IMR-90 (cell line): ENCODE measurements at regions not wholly inside any gene's neighbourhood (a gene's known extent, or its start where the extent isn't known, plus 50 kb on each side); places are given as distances from the start of the nearest gene placed in this dataset.

Experiments used
- ATAC-seq: fragments of 200-7000 bp; cut with Tn5 transposase; 2 replicates; pipeline ENCODE4 v1.9.1; 2020; ENCODE audit warnings: low read depth, mild to moderate bottlenecking, moderate library complexity
- BruUV-seq: library from RNA; stranded (reverse); fragments of 400-500 nt; replicated peaks from 2 replicates; lab custom pipeline; 2021; lab: Mats Ljungman, UMichigan
- CTCF ChIA-PET: fragments of 300-600 bp; formaldehyde crosslinking; extraction: SDS; loops from one replicate; lab custom pipeline; 2021; ENCODE audit warnings: antibody characterized with exemption; lab: Yijun Ruan, JAX
- POLR2A ChIA-PET: fragments of 300-600 bp; sonication (Branson Sonifier 250); formaldehyde crosslinking; loops from one replicate; lab custom pipeline; 2022; ENCODE audit warnings: antibody characterized with exemption; ENCODE audit not compliant: unreplicated experiment; lab: Charles Lee
- DNase-seq: peaks from one replicate; pipeline ENCODE4 v3.0.0; 2013
- H2AFZ ChIP-seq: replicated peaks from 2 replicates; pipeline ENCODE3; 2013; ENCODE audit warnings: low read length, mild to moderate bottlenecking; ENCODE audit not compliant: poor library complexity
- H2AK5ac ChIP-seq: 2 replicates; pipeline ENCODE4 v1.6.1; 2013; ENCODE audit warnings: low read depth, low read length, inconsistent platforms
- H2AK9ac ChIP-seq: replicated peaks from 2 replicates; pipeline ENCODE3; 2013; ENCODE audit warnings: mild to moderate bottlenecking, low read depth, low read length, moderate library complexity; ENCODE audit not compliant: poor library complexity
- H2BK120ac ChIP-seq: 2 replicates; pipeline ENCODE4 v1.6.1; 2013; ENCODE audit warnings: low read depth, low read length, inconsistent platforms
- H2BK15ac ChIP-seq: 3 replicates; pipeline ENCODE4 v1.6.1; 2013; ENCODE audit warnings: low read depth, low read length, inconsistent platforms
- H2BK20ac ChIP-seq: 2 replicates; pipeline ENCODE4 v1.6.1; 2013; ENCODE audit warnings: low read depth, mild to moderate bottlenecking, inconsistent platforms, low read length, moderate library complexity
- H2BK5ac ChIP-seq: 2 replicates; pipeline ENCODE4 v1.6.1; 2013; ENCODE audit warnings: mild to moderate bottlenecking, low read depth, low read length, inconsistent platforms; ENCODE audit not compliant: poor library complexity, severe bottlenecking
- H3K14ac ChIP-seq: replicated peaks from 2 replicates; pipeline ENCODE4 v1.6.1; 2013; ENCODE audit warnings: low read depth, low read length, inconsistent platforms
- H3K18ac ChIP-seq: 2 replicates; pipeline ENCODE4 v1.6.1; 2013; ENCODE audit warnings: low read depth, low read length, control low read depth
- H3K23ac ChIP-seq: 2 replicates; pipeline ENCODE4 v1.6.1; 2013; ENCODE audit warnings: low read depth, low read length, inconsistent platforms
- H3K27ac ChIP-seq: 2 replicates; pipeline ENCODE4 v1.5.1; 2013; ENCODE audit warnings: mild to moderate bottlenecking, control low read depth, low read length; ENCODE audit not compliant: insufficient read depth
- H3K27me3 ChIP-seq: 2 replicates; pipeline ENCODE4 v1.6.1; 2013; ENCODE audit warnings: low read length; ENCODE audit not compliant: control insufficient read depth, insufficient read depth
- H3K36me3 ChIP-seq: 2 replicates; pipeline ENCODE4 v1.6.1; 2013; ENCODE audit warnings: low read length, mixed read lengths; ENCODE audit not compliant: control insufficient read depth, insufficient read depth
- H3K4ac ChIP-seq: 2 replicates; pipeline ENCODE4 v1.6.1; 2013; ENCODE audit warnings: low read depth, low read length, inconsistent platforms
- H3K4me1 ChIP-seq: 2 replicates; pipeline ENCODE4 v1.6.1; 2013; ENCODE audit warnings: low read length, mixed read lengths; ENCODE audit not compliant: control insufficient read depth, insufficient read depth
- H3K4me2 ChIP-seq: 2 replicates; pipeline ENCODE4 v1.6.1; 2013; ENCODE audit warnings: low read depth, mild to moderate bottlenecking, control low read depth, low read length, moderate library complexity
- H3K4me3 ChIP-seq: 2 replicates; pipeline ENCODE4 v1.5.1; 2013; ENCODE audit warnings: low read depth, mild to moderate bottlenecking, control low read depth, low read length, moderate library complexity; ENCODE audit not compliant: insufficient read depth
- H3K56ac ChIP-seq: 2 replicates; pipeline ENCODE4 v1.6.1; 2013; ENCODE audit warnings: low read length, inconsistent platforms; ENCODE audit not compliant: insufficient read depth; ENCODE audit errors: extremely low read depth
- H3K79me1 ChIP-seq, 2 experiments: 2 replicates each; pipeline ENCODE4 v1.6.1; 2013; ENCODE audit warnings: low read length in 2 of 2, inconsistent platforms in 1 of 2, low read depth in 1 of 2
- H3K9ac ChIP-seq: 2 replicates; pipeline ENCODE4 v1.6.1; 2013; ENCODE audit warnings: low read depth, low read length, control low read depth
- H3K9me1 ChIP-seq: 2 replicates; pipeline ENCODE4 v1.6.1; 2013; ENCODE audit warnings: low read length, inconsistent platforms; ENCODE audit not compliant: insufficient read depth
- H3K9me3 ChIP-seq: 2 replicates; pipeline ENCODE4 v1.6.1; 2013; ENCODE audit warnings: low read length; ENCODE audit not compliant: control insufficient read depth, insufficient read depth
- H4K20me1 ChIP-seq: 2 replicates; pipeline ENCODE4 v1.6.1; 2013; ENCODE audit warnings: low read length, inconsistent platforms; ENCODE audit not compliant: insufficient read depth
- H4K5ac ChIP-seq: 2 replicates; pipeline ENCODE4 v1.6.1; 2013; ENCODE audit warnings: mild to moderate bottlenecking, low read depth, low read length, control low read depth
- H4K8ac ChIP-seq, 2 experiments: 2 replicates each; pipeline ENCODE4 v1.6.1; 2013; ENCODE audit warnings: low read depth in 2 of 2, low read length in 2 of 2, control low read depth in 1 of 2, inconsistent platforms in 1 of 2
- H4K91ac ChIP-seq: 2 replicates; pipeline ENCODE4 v1.6.1; 2013; ENCODE audit warnings: low read depth, low read length, inconsistent platforms; ENCODE audit not compliant: insufficient read depth
- CEBPB ChIP-seq: IDR thresholded peaks from 2 replicates; pipeline ENCODE4 v1.6.1; 2012; ENCODE audit warnings: low read depth, low read length, improper control_type of control experiment
- CHD1 ChIP-seq: IDR thresholded peaks from 2 replicates; pipeline ENCODE4 v1.6.1; 2012; ENCODE audit warnings: low read depth, low read length, improper control_type of control experiment
- ELK1 ChIP-seq: fragments of 150-350 bp; IDR thresholded peaks from 2 replicates; pipeline ENCODE4 v1.6.1; 2016; ENCODE audit warnings: low read depth, mild to moderate bottlenecking, low read length, moderate library complexity, borderline replicate concordance
- MAFK ChIP-seq: IDR thresholded peaks from 2 replicates; pipeline ENCODE4 v1.6.1; 2012; ENCODE audit warnings: low read depth, low read length, improper control_type of control experiment
- MAZ ChIP-seq: IDR thresholded peaks from 2 replicates; pipeline ENCODE4 v1.6.1; 2012; ENCODE audit warnings: low read depth, mild to moderate bottlenecking, low read length, improper control_type of control experiment, moderate library complexity, borderline replicate concordance
- MXI1 ChIP-seq: IDR thresholded peaks from 2 replicates; pipeline ENCODE4 v1.6.1; 2012; ENCODE audit warnings: low read depth, mild to moderate bottlenecking, low read length, moderate library complexity, borderline replicate concordance
- NFE2L2 ChIP-seq: fragments of 150-350 bp; IDR thresholded peaks from 2 replicates; pipeline ENCODE4 v1.6.1; 2016; ENCODE audit warnings: low read depth, mild to moderate bottlenecking, low read length
- POLR2A ChIP-seq: IDR thresholded peaks from 2 replicates; pipeline ENCODE4 v1.6.1; 2012; ENCODE audit warnings: mild to moderate bottlenecking, low read depth, low read length
- RAD21 ChIP-seq: IDR thresholded peaks from 2 replicates; pipeline ENCODE4 v1.6.1; 2012; ENCODE audit warnings: low read length, improper control_type of control experiment
- RCOR1 ChIP-seq: IDR thresholded peaks from 2 replicates; pipeline ENCODE4 v1.6.1; 2012; ENCODE audit warnings: mild to moderate bottlenecking, low read length, improper control_type of control experiment; ENCODE audit not compliant: insufficient replicate concordance
- RFX5 ChIP-seq: IDR thresholded peaks from 2 replicates; pipeline ENCODE4 v1.8.0; 2012; ENCODE audit warnings: low read depth, mild to moderate bottlenecking, low read length, moderate library complexity
- SMC3 ChIP-seq: fragments of 150-350 bp; IDR thresholded peaks from 2 replicates; pipeline ENCODE4 v1.6.1; 2016; ENCODE audit warnings: low read depth, mild to moderate bottlenecking, antibody characterized with exemption, low read length, moderate library complexity
- WGBS, 2 experiments: methylation state at CpG; one replicate each; pipeline versions ENCODE4 v1.1.5 to v1.1.7; 2013; ENCODE audit warnings: missing lambda C conversion rate in 2 of 2; ENCODE audit not compliant: insufficient read length in 1 of 2; ENCODE audit errors: extremely low coverage in 2 of 2; 5-methylcytosine and 5-hydroxymethylcytosine counted together
- dilution Hi-C: fragments of 300-500 bp; cut with HindIII; formaldehyde crosslinking; loops from one replicate; pipeline ENCODE4 v1.14.3; 2018; ENCODE audit warnings: low sequenced_read_pairs; ENCODE audit not compliant: unreplicated experiment
- in situ Hi-C: fragments of 300-500 bp; cut with MboI; formaldehyde crosslinking; loops from 3 replicates; pipeline ENCODE4 v1.14.3; 2019; ENCODE audit warnings: low sequenced_read_pairs, inconsistent platforms, mixed read lengths
- intact Hi-C: fragments of 100-400 bp; cut with micrococcal nuclease; formaldehyde crosslinking; loops from 2 replicates; pipeline ENCODE4 v1.10.0; 2022
- TF ChIP-seq, protein P1 (sequence below): conservative IDR thresholded peaks from 2 replicates; pipeline ENCODE4 v1.5.1; 2012; ENCODE audit warnings: mild to moderate bottlenecking, low read depth, low read length, improper control_type of control experiment
- TF ChIP-seq, protein P2 (sequence below): fragments of 150-350 bp; IDR thresholded peaks from 2 replicates; pipeline ENCODE4 v1.6.1; 2017; ENCODE audit warnings: mild to moderate bottlenecking, antibody characterized with exemption, low read length, low read depth

DNA sequence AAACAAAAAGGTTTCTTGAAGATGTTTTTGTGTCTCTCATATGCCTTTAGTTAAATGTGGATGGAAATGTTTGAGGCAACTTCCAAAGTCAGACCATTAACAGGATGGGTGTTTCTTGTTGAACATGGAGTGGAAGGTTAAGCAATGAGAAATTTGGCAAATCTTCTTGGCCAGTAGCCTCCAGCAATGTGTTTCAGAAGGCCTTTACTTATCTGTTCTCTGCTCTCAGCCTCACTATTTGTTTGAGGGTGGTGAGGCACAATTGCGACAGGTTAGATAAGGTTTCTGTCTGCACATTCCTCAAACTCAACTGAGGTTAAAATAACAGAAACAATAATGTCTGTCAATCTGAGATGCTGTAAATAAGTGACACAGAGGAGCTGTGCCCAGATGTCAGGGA, 1019.0 kb downstream of the DIAPH3 start:
- Histone ChIP-seq H3K27ac (no peak overlapping the region), H4K5ac (no peak overlapping the region), H3K9me1 (no peaks in the 10 kb centered on the region), H3K14ac (no peak overlapping the region), H2BK120ac (no peak overlapping the region), H3K4me1 (no peaks in the 10 kb centered on the region), H3K4me2 (no peak overlapping the region), H3K79me1 (no peaks in the 10 kb centered on the region), H2BK20ac (no peak overlapping the region), H3K23ac (no peak overlapping the region), H2BK15ac (no peak overlapping the region), H2AK5ac (no peak overlapping the region), H2AFZ (no peak overlapping the region), H2BK5ac (no peak overlapping the region), H3K27me3 (no peaks in the 10 kb centered on the region), H3K36me3 (no peaks in the 10 kb centered on the region), H4K20me1 (no peaks in the 10 kb centered on the region), H3K4me3 (no peak overlapping the region), H4K8ac (no peak overlapping the region), H3K18ac (no peak overlapping the region), H3K9me3 (no peaks in the 10 kb centered on the region), H3K56ac (no peak overlapping the region), H4K91ac (no peak overlapping the region), H2AK9ac (no peak overlapping the region), H3K4ac (no peak overlapping the region), H3K9ac (no peak overlapping the region)
- WGBS, 2 experiments = no CpG with 5 or more reads among the region's 1 CpG
- TF ChIP-seq MXI1 (no peak), RFX5 (no peak), RAD21 (no peak), MAZ (no peak), RCOR1 (no peak), MAFK (no peak), POLR2A (no peak), CEBPB (no peak), CHD1 (no peak), ELK1 (no peak), NFE2L2 (no peak), SMC3 (no peak)
- TF ChIP-seq, protein P1, sequence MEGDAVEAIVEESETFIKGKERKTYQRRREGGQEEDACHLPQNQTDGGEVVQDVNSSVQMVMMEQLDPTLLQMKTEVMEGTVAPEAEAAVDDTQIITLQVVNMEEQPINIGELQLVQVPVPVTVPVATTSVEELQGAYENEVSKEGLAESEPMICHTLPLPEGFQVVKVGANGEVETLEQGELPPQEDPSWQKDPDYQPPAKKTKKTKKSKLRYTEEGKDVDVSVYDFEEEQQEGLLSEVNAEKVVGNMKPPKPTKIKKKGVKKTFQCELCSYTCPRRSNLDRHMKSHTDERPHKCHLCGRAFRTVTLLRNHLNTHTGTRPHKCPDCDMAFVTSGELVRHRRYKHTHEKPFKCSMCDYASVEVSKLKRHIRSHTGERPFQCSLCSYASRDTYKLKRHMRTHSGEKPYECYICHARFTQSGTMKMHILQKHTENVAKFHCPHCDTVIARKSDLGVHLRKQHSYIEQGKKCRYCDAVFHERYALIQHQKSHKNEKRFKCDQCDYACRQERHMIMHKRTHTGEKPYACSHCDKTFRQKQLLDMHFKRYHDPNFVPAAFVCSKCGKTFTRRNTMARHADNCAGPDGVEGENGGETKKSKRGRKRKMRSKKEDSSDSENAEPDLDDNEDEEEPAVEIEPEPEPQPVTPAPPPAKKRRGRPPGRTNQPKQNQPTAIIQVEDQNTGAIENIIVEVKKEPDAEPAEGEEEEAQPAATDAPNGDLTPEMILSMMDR = no peak
- TF ChIP-seq, protein P2, sequence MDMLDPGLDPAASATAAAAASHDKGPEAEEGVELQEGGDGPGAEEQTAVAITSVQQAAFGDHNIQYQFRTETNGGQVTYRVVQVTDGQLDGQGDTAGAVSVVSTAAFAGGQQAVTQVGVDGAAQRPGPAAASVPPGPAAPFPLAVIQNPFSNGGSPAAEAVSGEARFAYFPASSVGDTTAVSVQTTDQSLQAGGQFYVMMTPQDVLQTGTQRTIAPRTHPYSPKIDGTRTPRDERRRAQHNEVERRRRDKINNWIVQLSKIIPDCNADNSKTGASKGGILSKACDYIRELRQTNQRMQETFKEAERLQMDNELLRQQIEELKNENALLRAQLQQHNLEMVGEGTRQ = no peak
- intact Hi-C loops = no loop called here
- no TSS peak for BruUV-seq
- dilution Hi-C loops = no loop called here
- ATAC-seq (no peak), DNase-seq (no peak)
- POLR2A ChIA-PET = interaction anchor here (0.6 kb wide), 1 partner anchor 1085 kb away, joined by 3 read pairs; no protein-coding TSS in a partner anchor
- CTCF ChIA-PET = interaction anchor here (0.5 kb wide), 1 partner anchor 406 kb away, joined by 6 read pairs; no protein-coding TSS in a partner anchor
- in situ Hi-C loops = no loop called here
